ENCODE measurements at regions not wholly inside any gene's neighbourhood (a gene's known extent, or its start where the extent isn't known, plus 50 kb on each side); places are given as distances from the start of the nearest gene placed in this dataset.

GRCh38 chr10:113300617-113301016 is 252.2 kb upstream of the HABP2 start:
- H3K4me3 Mint-ChIP-seq = peak overlapping the region in 1 of 2 donors; percentile 58
- Histone ChIP-seq H3K4me2 (replicated peaks; ENCODE audit: extremely low read depth, low read length, poor library complexity, severe bottlenecking) (peak overlapping the region; percentile 48), H3K4me3 (replicated peaks in 1 of 3; ENCODE audit: low read depth in 2 of 3, low read length in 3 of 3) (no peak overlapping the region), H2AFZ (ENCODE audit: insufficient read depth, low read depth, low read length, poor library complexity, severe bottlenecking) (no peak overlapping the region), H3K4me1 (ENCODE audit: control insufficient read depth in 1 of 2, insufficient read depth in 2 of 2, low read length in 2 of 2) (peaks cover 25 to 36% of the 10 kb centered on the region in 2 donors), H3K79me2 (ENCODE audit: insufficient read depth, low read length) (no peaks in the 10 kb centered on the region), H3K27ac (ENCODE audit: low read depth in 1 of 2, low read length in 2 of 2) (peak overlapping the region; percentile 46 to 63), H3K36me3 (replicated peaks in 1 of 2; ENCODE audit: control insufficient read depth in 1 of 2, insufficient read depth in 2 of 2, low read length in 2 of 2) (no peaks in the 10 kb centered on the region), H4K20me1 (ENCODE audit: insufficient read depth, low read length) (no peaks in the 10 kb centered on the region), H3K9ac (ENCODE audit: insufficient read depth, low read length, poor library complexity, severe bottlenecking) (no peak overlapping the region), H3K9me3 (replicated peaks in 1 of 2; ENCODE audit: control insufficient read depth in 1 of 2, insufficient read depth in 1 of 2, low read length in 2 of 2) (no peaks in the 10 kb centered on the region), H3K27me3 (ENCODE audit: control insufficient read depth in 2 of 2, insufficient read depth in 2 of 2, low read length in 2 of 2) (no peaks in the 10 kb centered on the region)
- DNase-seq = peak; percentile 70 to 92 (median 81)
- peaks cover 0 to 3% (median 0%) of the 10 kb centered on the region in 7 donors for H3K9me3 Mint-ChIP-seq
- peak overlapping the region; percentile 77 to 95 (median 85) for H3K27ac Mint-ChIP-seq
- peaks cover 0 to 4% (median 1%) of the 10 kb centered on the region in 3 donors for H3K27me3 Mint-ChIP-seq (ENCODE audit: low read depth in 3 of 3)
- peaks cover 30% of the 10 kb centered on the region for H3K4me1 Mint-ChIP-seq
- peaks cover 0 to 5% of the 10 kb centered on the region in 2 donors for H3K36me3 Mint-ChIP-seq
- no peak for TF ChIP-seq CTCF (IDR thresholded peaks at IDR 0.05)
- WGBS (ENCODE audit: insufficient coverage) = 15% methylated on average over 2 of the region's 3 CpGs
- intact Hi-C loops (cut with micrococcal nuclease) = no loop called here

DNA sequence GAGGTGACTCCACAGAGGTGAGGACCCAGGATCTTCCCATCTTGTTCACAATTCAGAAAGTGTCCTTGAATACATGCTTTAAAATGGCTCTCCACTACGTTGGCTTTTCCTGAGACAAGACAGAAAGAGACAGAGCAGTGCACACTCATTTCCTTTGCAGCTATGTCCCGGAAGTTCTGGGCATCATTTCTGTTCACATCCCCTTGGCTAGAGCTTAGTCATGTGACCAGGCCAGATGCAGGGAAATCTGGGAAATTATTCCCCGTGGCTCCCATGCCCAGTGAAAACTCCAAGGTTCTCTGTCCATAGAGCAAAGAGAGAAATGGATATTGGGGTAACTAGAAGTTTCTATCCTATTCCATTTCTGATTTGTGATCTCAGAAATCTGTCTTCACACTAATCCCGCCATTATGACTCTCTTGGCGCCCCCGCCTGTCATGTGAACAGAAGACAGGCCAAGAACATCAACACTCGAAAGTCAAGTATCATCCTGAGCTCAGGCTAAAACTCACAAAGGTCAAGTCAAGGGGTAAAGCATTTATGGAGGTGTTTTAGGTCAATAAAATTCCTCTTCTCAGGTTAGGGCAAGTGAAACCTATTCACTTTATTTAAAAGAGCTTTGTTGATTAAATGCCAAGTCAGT is 251.4 kb upstream of the HABP2 start:
- no peaks in the 10 kb centered on the region for H3K9me3 ChIP-seq (replicated peaks in 1 of 2; ENCODE audit: control insufficient read depth in 1 of 2, insufficient read depth in 1 of 2, low read length in 2 of 2)
- peaks cover 30% of the 10 kb centered on the region for H3K4me1 Mint-ChIP-seq
- H3K36me3 Mint-ChIP-seq = peaks cover 0 to 5% of the 10 kb centered on the region in 2 donors
- H3K4me1 ChIP-seq (ENCODE audit: control insufficient read depth in 1 of 2, insufficient read depth in 2 of 2, low read length in 2 of 2) = peaks cover 25 to 38% of the 10 kb centered on the region in 2 donors
- no peak overlapping the region for H3K9ac ChIP-seq (ENCODE audit: insufficient read depth, low read length, poor library complexity, severe bottlenecking)
- no peak for TF ChIP-seq CTCF (IDR thresholded peaks at IDR 0.05)
- H3K36me3 ChIP-seq (replicated peaks in 1 of 2; ENCODE audit: control insufficient read depth in 1 of 2, insufficient read depth in 2 of 2, low read length in 2 of 2) = no peaks in the 10 kb centered on the region
- intact Hi-C loops (cut with micrococcal nuclease) = no loop called here
- H3K4me3 Mint-ChIP-seq = no peak overlapping the region
- peaks cover 0 to 3% (median 0%) of the 10 kb centered on the region in 7 donors for H3K9me3 Mint-ChIP-seq
- no peaks in the 10 kb centered on the region for H4K20me1 ChIP-seq (ENCODE audit: insufficient read depth, low read length)
- H3K27ac Mint-ChIP-seq = peak overlapping the region; percentile 77 to 95 (median 85)
- H3K27me3 Mint-ChIP-seq (ENCODE audit: low read depth in 3 of 3) = peaks cover 0 to 4% (median 1%) of the 10 kb centered on the region in 3 donors
- DNase-seq = peak in 1 of 3 donors; percentile 31
- WGBS (ENCODE audit: insufficient coverage) = 81% methylated on average over 5 of the region's 7 CpGs
- no peaks in the 10 kb centered on the region for H3K27me3 ChIP-seq (ENCODE audit: control insufficient read depth in 2 of 2, insufficient read depth in 2 of 2, low read length in 2 of 2)
- peak overlapping the region; percentile 46 to 63 for H3K27ac ChIP-seq (ENCODE audit: low read depth in 1 of 2, low read length in 2 of 2)
- no peak overlapping the region for H2AFZ ChIP-seq (ENCODE audit: insufficient read depth, low read depth, low read length, poor library complexity, severe bottlenecking)
- no peaks in the 10 kb centered on the region for H3K79me2 ChIP-seq (ENCODE audit: insufficient read depth, low read length)
- no peak overlapping the region for H3K4me2 ChIP-seq (replicated peaks; ENCODE audit: extremely low read depth, low read length, poor library complexity, severe bottlenecking)
- H3K4me3 ChIP-seq (replicated peaks in 1 of 3; ENCODE audit: low read depth in 2 of 3, low read length in 3 of 3) = no peak overlapping the region

Measured in CD14-positive monocyte (primary cell).